HCT116 (cell line): ENCODE measurements at regions not wholly inside any gene's neighbourhood (a gene's known extent, or its start where the extent isn't known, plus 50 kb on each side); places are given as distances from the start of the nearest gene placed in this dataset.

Experiments used
- CTCF ChIP-seq, 3 experiments: fragments of 200-600 bp in 1 of 3; sonication (generic) in 1 of 3; IDR thresholded peaks in 2 of 3; conservative IDR thresholded peaks in 1 of 3; 2 replicates each; pipeline ENCODE4 v1.5.1; 2012 to 2017; ENCODE audit warnings: low read depth in 2 of 3, low read length in 2 of 3, antibody characterized with exemption in 1 of 3, borderline replicate concordance in 1 of 3, control low read depth in 1 of 3, mild to moderate bottlenecking in 1 of 3, mixed read lengths in 1 of 3, mixed run types in 1 of 3, moderate library complexity in 1 of 3; ENCODE audit not compliant: insufficient read depth in 1 of 3
- EZH2 ChIP-seq: fragments of 200-600 bp; sonication (generic); IDR thresholded peaks from 2 replicates; pipeline ENCODE4 v1.6.1; 2017; ENCODE audit warnings: antibody characterized with exemption, mixed run types
- EZH2phosphoT487 ChIP-seq: fragments of 200-600 bp; IDR thresholded peaks from 2 replicates; pipeline ENCODE4 v1.6.1; 2018; ENCODE audit warnings: antibody characterized with exemption, borderline replicate concordance
- FOSL1 ChIP-seq: IDR thresholded peaks from 2 replicates; pipeline ENCODE4 v1.6.1; 2012; ENCODE audit warnings: low read depth
- MAX ChIP-seq: IDR thresholded peaks from 2 replicates; pipeline ENCODE4 v1.6.1; 2012
- POLR2AphosphoS5 ChIP-seq: IDR thresholded peaks from 2 replicates; pipeline ENCODE4 v1.6.1; 2011; ENCODE audit warnings: mild to moderate bottlenecking, low read depth, low read length, moderate library complexity
- RAD21 ChIP-seq: IDR thresholded peaks from 2 replicates; pipeline ENCODE4 v1.6.1; 2012; ENCODE audit warnings: low read depth, mild to moderate bottlenecking
- SP1 ChIP-seq: IDR thresholded peaks from 2 replicates; pipeline ENCODE4 v1.6.1; 2012; ENCODE audit warnings: low read depth
- ZBTB33 ChIP-seq: IDR thresholded peaks from 2 replicates; pipeline ENCODE4 v1.6.1; 2011; ENCODE audit warnings: mild to moderate bottlenecking, low read length, moderate library complexity; ENCODE audit not compliant: insufficient replicate concordance; ENCODE audit errors: extremely low read depth
- ZNF274 ChIP-seq: fragments of 200-500 bp; sonication (Bioruptor generic); IDR thresholded peaks from 2 replicates; pipeline ENCODE4 v1.6.1; 2014; ENCODE audit warnings: mild to moderate bottlenecking, low read depth, low read length, inconsistent platforms

- TF ChIP-seq POLR2AphosphoS5 = no peak
- TF ChIP-seq CTCF (IDR thresholded peaks at IDR 0.05 in 2 of 3, conservative IDR thresholded peaks at IDR 0.05 in 1 of 3; ENCODE audit: borderline replicate concordance in 1 of 3, insufficient read depth in 1 of 3, low read depth in 2 of 3, low read length in 2 of 3) = no peak
- no peak for TF ChIP-seq MAX
- no peak for TF ChIP-seq ZNF274
- no peak for TF ChIP-seq SP1
- TF ChIP-seq FOSL1 = no peak
- TF ChIP-seq EZH2 = no peak
- TF ChIP-seq ZBTB33 = no peak
- no peak for TF ChIP-seq RAD21
- no peak for TF ChIP-seq EZH2phosphoT487
Observed at GRCh38 chr14:95025218-95025617, 132.1 kb downstream of the DICER1 start.
